Ovary (tissue), 7 donors: ENCODE measurements at regions not wholly inside any gene's neighbourhood (a gene's known extent, or its start where the extent isn't known, plus 50 kb on each side); places are given as distances from the start of the nearest gene placed in this dataset.

ENCODE experiments used
- DNase-seq, 5 donors: peaks; one replicate each; pipeline ENCODE4 v3.0.0-alpha.2; 2019 to 2020
- H3K27ac ChIP-seq, 2 donors: fragments of 200-600 bp; one replicate each; pipeline versions ENCODE4 v1.5.1 to v1.8.0; 2019 to 2022
- H3K27me3 ChIP-seq: fragments of 200-600 bp; one replicate; pipeline ENCODE4 v1.8.0; 2022
- H3K36me3 ChIP-seq: fragments of 200-600 bp; sonication (generic); one replicate; pipeline ENCODE4 v1.5.1; 2019
- H3K4me1 ChIP-seq: one replicate; pipeline ENCODE4 v1.8.1; 2013; ENCODE audit warnings: mild to moderate bottlenecking, moderate library complexity; ENCODE audit not compliant: insufficient read depth
- H3K4me3 ChIP-seq: fragments of 200-600 bp; sonication (generic); one replicate; pipeline ENCODE4 v1.5.1; 2017
- H3K9me3 ChIP-seq, 2 donors: fragments of 200-600 bp in 1 of 2; sonication (generic) in 1 of 2; one replicate each; pipeline versions ENCODE4 v1.5.1 to v1.8.1; 2013 to 2019; ENCODE audit warnings: mild to moderate bottlenecking in 1 of 2, moderate library complexity in 1 of 2
- EP300 ChIP-seq: sonication (generic); formaldehyde crosslinking; IDR thresholded peaks from one replicate; pipeline ENCODE4 v1.6.1; 2017; ENCODE audit warnings: antibody characterized with exemption
- POLR2A ChIP-seq: fragments of 450-650 bp; IDR thresholded peaks from one replicate; pipeline ENCODE4 v1.6.1; 2017; ENCODE audit warnings: antibody characterized with exemption, mild to moderate bottlenecking, moderate library complexity
- WGBS, 3 donors: extraction: QIAGEN DNeasy Blood & Tissue Kit in 1 of 3; methylation state at CpG; one replicate each; pipeline versions ENCODE4 v1.1.5 to v1.1.7; 2013 to 2017; 5-methylcytosine and 5-hydroxymethylcytosine counted together
- intact Hi-C, 4 donors: fragments of 100-400 bp; cut with DNase I; formaldehyde crosslinking; loops; one replicate each; pipeline versions ENCODE4 v1.11.0 to v1.15.1; 2022 to 2023
- TF ChIP-seq, protein P1 (sequence below), 3 donors: fragments of 450-650 bp in 2 of 3; fragments of 200-600 bp in 1 of 3; IDR thresholded peaks; one replicate each; pipeline versions ENCODE4 v1.5.1 to v1.8.0; 2016 to 2022; ENCODE audit warnings: antibody characterized with exemption in 3 of 3, mild to moderate bottlenecking in 1 of 3
- donor health status: DM: no; HTN: no; CAD: no; lungs with moderate emphysema.
- donor health status: DM: no; HTN: no; CAD: no.
- donor health status: Bipolar disorder and iron deficiency.
- donor health status: DM: no; HTN: no; CAD: no.
- donor health status: DM: yes; HTN: yes; CAD: no.

- H3K4me3 ChIP-seq, result no peak overlapping the region
- no peak for DNase-seq
- no peaks in the 10 kb centered on the region for H3K36me3 ChIP-seq
- TF ChIP-seq EP300 (no peak), POLR2A (no peak)
- TF ChIP-seq, protein P1, sequence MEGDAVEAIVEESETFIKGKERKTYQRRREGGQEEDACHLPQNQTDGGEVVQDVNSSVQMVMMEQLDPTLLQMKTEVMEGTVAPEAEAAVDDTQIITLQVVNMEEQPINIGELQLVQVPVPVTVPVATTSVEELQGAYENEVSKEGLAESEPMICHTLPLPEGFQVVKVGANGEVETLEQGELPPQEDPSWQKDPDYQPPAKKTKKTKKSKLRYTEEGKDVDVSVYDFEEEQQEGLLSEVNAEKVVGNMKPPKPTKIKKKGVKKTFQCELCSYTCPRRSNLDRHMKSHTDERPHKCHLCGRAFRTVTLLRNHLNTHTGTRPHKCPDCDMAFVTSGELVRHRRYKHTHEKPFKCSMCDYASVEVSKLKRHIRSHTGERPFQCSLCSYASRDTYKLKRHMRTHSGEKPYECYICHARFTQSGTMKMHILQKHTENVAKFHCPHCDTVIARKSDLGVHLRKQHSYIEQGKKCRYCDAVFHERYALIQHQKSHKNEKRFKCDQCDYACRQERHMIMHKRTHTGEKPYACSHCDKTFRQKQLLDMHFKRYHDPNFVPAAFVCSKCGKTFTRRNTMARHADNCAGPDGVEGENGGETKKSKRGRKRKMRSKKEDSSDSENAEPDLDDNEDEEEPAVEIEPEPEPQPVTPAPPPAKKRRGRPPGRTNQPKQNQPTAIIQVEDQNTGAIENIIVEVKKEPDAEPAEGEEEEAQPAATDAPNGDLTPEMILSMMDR (IDR thresholded peaks at IDR 0.05), result no peak
- H3K27ac ChIP-seq, result no peak overlapping the region
- H3K9me3 ChIP-seq, result no peaks in the 10 kb centered on the region
- intact Hi-C loops, result no loop called here
- H3K4me1 ChIP-seq, result peaks cover 3% of the 10 kb centered on the region
- no peaks in the 10 kb centered on the region for H3K27me3 ChIP-seq
These were observed 215.2 kb upstream of the OTX2 start for GRCh38 chr14:57025456-57025855.

DNA sequence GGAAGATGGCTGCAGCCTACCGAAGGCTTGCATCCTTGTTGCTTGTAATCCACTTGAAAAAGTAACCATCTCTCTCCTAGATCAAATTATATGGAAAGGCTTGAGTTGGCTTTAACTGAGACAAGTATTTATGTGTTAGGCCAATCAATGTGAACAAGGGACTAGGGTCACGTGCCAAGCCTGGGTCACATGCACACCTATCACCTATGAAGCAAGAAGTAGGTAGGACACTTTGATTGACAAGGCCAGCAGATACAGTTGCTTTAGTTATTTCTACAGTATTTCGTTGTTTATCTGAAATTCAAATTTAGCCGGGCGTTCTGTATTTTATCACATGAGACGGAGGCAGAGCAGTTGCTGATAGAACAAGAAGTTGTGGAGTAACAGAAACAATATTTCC, 212.3 kb upstream of the OTX2 start:
- H3K27me3 ChIP-seq, result no peaks in the 10 kb centered on the region
- intact Hi-C loops, result no loop called here
- H3K4me3 ChIP-seq, result no peak overlapping the region
- no peak for DNase-seq
- H3K36me3 ChIP-seq, result no peaks in the 10 kb centered on the region
- TF ChIP-seq EP300 (no peak), POLR2A (no peak)
- TF ChIP-seq, protein P1 (IDR thresholded peaks at IDR 0.05), result no peak
- H3K4me1 ChIP-seq, result peaks cover 3% of the 10 kb centered on the region
- H3K9me3 ChIP-seq, result no peaks in the 10 kb centered on the region
- no peak overlapping the region for H3K27ac ChIP-seq
- WGBS, 3 donors, result 24 to 50% (median 37%) methylated on average over 6 of the region's 6 CpGs

DNA sequence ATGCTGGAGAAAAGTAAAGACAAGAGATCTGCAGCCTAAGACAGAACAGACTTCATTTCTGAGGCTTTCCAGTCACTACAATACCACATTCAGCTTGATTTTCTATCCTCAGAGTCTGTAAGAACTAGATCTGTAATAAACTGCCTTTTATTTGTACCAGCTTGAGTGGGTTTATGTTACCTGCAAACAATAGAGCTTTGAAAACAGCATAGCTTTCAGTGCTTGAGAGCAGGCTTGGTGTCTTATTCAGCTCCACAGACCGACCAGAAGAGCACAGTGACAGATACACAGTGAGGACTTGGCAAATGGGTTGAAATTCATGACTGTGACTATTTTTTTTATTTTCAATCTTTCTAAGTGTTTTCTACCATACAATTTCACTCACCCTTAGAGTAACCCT, 207.8 kb upstream of the OTX2 start:
- H3K27me3 ChIP-seq, result no peaks in the 10 kb centered on the region
- intact Hi-C loops, result no loop called here
- TF ChIP-seq EP300 (no peak), POLR2A (no peak)
- TF ChIP-seq, protein P1 (IDR thresholded peaks at IDR 0.05), result no peak
- H3K9me3 ChIP-seq, result no peaks in the 10 kb centered on the region
- 60 to 76% (median 63%) methylated on average over 1 of the region's 1 CpG for WGBS, 3 donors
- H3K27ac ChIP-seq, result no peak overlapping the region
- no peak overlapping the region for H3K4me3 ChIP-seq
- peaks cover 3% of the 10 kb centered on the region for H3K4me1 ChIP-seq
- no peaks in the 10 kb centered on the region for H3K36me3 ChIP-seq
- DNase-seq, result no peak

DNA sequence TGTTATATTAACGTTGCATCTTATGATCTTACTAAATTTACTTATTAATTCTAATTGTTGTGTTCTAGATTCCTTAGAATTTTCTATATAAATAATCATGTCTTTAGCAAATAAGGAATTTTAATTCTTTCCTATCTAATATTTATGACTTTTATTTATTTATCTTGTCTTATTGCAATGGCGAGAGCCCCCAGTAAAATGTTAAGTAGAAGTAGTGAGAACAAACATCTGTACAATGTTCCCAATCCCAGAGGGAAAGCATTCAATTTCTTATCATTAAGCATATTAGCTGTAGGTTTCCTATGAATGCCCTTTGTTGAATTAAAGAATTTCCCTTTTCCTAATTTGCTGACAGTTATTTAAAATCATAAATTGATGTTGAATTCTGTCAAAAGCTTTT, 203.7 kb upstream of the OTX2 start:
- H3K4me1 ChIP-seq, result no peaks in the 10 kb centered on the region
- H3K27me3 ChIP-seq, result no peaks in the 10 kb centered on the region
- WGBS, 3 donors, result 80 to 94% (median 91%) methylated on average over 2 of the region's 2 CpGs
- H3K9me3 ChIP-seq, result no peaks in the 10 kb centered on the region
- TF ChIP-seq POLR2A (no peak), EP300 (no peak)
- TF ChIP-seq, protein P1 (IDR thresholded peaks at IDR 0.05), result no peak
- DNase-seq, result no peak
- no peaks in the 10 kb centered on the region for H3K36me3 ChIP-seq
- no peak overlapping the region for H3K27ac ChIP-seq
- H3K4me3 ChIP-seq, result no peak overlapping the region
- intact Hi-C loops, result no loop called here
